HG02763 (cell line): ENCODE measurements at regions not wholly inside any gene's neighbourhood (a gene's known extent, or its start where the extent isn't known, plus 50 kb on each side); places are given as distances from the start of the nearest gene placed in this dataset.

Experiments used
- ATAC-seq: cut with Tn5 transposase; IDR thresholded peaks from one replicate; pipeline ENCODE4 v1.9.1; 2021; ENCODE audit warnings: mild to moderate bottlenecking, moderate library complexity; ENCODE audit not compliant: unreplicated experiment

DNA sequence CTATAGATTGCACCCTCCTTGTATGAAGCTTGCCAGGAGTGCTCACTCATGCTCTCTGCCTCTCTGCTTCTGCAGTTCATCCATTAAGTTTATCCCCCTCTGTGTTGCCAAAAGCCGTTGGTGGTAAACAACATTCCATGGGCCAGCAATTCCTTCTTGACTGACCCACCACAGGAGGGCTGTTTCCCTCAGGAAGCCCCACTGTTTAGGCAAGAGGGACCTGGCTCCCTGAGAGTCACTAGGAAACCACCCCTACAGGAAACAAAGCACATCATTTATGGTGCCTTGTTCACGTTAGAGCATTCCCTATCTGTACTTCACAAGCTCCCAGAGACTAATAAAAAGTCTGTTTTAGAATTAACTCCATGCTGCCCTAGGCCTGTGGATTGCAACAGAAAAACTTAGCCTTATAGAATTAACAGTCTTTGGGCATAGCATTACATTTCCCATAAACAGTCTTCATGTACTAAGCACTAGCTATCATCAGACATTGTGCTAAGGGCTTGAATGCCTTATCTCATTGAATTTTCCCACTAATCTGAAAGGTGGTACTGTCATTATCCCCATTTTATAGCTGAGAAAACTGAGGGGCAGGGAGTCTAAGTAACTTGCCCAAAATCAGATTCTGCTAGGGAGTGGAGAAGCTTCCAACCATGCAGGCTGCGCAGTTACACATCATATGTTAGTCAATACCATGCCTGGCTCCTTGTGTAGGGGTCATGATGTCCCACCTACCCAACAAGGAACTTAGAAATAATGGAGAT lies 149.9 kb downstream of the SHQ1 start:
- no peak for ATAC-seq

DNA sequence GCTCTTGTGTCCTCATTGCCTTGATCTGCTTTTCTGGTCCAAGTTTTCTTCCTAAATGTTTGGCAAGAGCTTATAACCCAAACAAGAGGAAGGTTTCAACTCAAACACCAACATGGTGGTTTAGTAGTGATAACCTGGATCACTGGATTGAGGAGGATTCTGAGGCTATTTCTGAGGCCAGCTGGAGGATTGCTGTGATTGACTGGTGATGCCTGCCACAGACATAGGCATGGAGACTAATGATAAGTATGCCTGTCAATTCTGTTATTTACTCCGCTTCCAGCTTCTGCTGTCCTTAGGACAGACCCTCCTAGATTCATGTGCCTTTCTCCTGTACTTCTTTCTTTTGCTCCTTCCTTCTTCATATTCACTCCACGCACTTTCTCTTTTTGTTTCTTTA lies 150.5 kb downstream of the SHQ1 start:
- ATAC-seq: no peak

DNA sequence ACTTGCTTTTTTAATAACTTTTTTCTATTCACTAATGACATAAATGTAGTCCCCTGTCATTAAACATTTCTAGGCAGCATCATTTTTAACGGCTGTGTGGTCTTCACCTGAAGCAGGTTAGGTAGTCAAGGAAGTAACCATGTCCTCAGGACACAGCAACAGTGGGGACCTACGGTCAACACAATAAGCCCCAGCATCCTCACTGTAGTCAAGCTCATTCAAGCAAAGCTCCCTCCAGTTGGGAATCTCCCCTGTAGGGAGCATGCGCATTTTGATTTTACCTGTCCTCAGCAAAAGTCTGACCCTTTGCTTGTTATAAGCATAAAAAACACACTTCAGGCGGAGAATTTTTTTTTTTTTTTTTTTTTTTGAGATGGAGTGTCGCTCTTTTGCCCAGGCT lies 151.4 kb downstream of the SHQ1 start:
- ATAC-seq: no peak

DNA sequence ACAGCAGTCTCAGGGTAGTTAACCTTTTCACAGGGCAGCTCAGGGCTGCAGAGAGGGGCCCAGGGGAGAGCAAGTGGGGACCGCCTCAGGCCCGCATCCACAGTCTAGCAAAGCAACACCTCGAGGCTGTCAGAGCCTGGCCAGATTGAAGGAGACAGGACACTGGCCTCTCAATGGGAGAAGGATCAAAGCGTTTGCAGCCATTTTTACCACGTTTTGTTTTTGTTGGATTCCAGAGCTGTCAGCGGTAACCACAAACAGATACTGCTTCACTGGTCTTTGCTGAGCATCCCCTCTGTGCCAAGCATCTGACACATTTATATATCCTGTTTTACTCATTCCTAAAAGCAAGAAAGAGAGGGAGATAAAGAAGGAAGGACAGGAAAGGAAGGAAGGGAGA lies 153.8 kb downstream of the SHQ1 start:
- no peak for ATAC-seq

DNA sequence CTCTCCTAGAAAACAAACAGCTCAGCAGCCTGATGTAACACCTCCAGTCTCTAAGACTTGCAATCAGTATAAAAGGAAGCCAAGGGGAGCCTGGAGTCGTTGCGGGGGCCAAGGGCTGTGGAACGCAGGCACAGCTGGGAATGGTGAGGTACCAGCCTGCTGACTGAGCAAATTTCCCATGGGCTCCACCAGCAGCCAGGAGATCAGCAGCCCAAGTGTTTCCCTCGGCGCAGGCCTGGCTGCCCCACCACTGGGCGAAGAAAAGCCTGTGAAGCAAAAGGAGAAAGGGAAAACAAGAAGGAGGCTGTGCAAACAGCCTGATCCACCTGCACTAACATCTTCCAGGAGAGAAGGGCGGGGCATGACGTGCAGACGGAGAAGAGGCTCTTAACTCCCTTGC lies 155.3 kb downstream of the SHQ1 start:
- ATAC-seq: no peak

DNA sequence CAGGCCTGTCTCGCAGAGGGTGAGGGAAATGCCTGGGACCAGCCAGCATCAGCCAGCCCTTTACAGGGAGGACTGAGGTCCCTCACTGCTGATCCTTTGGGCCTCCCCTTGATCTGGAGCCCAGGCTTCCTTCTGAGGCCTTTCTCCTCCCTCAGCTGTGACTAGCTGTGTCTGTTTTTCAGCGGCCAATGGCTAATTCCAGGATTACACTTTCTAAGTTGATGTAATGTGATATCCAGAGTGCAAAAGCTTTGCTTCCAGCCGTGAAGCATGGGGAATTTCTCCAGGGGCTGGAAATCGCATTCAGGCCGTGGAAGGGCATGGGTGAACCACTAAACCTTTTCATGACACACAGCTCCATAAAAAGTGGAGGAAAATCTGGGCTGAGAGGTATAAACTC lies 157.6 kb downstream of the SHQ1 start:
- no peak for ATAC-seq

DNA sequence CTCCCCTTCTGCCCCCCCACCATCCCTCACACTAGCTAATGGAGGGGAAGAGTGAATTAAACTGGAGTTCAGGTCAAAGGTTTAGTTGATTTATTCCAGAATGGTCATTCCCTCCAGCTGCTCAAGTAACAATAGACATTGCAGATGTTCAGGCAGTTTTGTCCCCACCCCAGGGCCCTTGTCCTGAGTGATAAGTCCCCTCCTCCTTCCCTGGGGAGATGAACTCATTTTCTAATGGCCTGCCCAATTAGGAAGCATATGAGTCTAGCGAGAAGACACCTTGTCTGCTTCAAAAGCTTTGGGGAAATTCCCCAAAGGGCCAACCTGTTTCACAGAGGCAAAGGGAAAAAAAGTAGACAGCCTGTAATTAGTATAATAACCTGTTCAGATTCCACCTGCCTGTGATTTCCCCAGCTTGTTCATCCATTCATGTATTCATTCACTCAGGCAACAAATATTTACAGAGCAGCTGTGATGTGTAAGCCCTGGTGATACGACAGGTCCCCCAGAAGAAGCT lies 165.3 kb downstream of the SHQ1 start:
- ATAC-seq: peak; percentile 56

DNA sequence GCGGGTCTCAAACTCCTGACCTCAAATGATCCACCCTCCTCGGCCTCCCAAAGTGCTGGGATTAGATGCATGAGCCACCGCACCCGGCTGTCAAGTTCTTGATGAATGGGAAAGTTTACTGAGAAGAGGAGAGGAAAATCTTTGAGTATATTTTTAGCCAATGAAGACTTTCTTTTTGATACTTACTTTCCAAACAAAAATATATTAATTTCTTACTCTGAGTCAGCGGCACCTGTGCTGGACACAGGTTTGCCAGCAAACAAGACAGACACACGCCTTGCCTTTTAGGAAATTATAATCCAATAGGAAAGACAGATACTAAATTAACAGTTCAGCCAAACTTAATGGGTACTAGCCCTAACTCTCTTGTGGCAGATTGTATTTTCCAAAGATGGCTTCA lies 166.6 kb downstream of the SHQ1 start:
- ATAC-seq: no peak

DNA sequence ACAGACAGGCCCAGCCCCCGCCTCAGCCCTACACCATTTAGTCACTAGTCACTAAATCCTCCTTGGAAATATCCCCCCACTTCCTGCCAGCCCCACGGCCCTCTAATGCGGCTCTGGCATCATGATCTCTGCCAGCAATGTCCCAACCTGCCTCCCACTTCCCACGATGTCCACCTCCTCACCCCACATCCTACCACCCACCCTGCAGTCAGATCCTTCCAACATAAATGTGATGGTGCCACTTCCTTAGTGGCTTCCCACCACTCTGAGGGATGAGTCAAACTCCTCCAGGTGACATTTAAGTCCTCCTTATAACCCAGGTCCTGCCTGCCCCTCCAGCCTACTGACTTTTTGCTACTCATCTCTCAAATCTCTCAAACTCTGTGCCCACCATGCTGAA lies 167.5 kb downstream of the SHQ1 start:
- ATAC-seq: no peak

DNA sequence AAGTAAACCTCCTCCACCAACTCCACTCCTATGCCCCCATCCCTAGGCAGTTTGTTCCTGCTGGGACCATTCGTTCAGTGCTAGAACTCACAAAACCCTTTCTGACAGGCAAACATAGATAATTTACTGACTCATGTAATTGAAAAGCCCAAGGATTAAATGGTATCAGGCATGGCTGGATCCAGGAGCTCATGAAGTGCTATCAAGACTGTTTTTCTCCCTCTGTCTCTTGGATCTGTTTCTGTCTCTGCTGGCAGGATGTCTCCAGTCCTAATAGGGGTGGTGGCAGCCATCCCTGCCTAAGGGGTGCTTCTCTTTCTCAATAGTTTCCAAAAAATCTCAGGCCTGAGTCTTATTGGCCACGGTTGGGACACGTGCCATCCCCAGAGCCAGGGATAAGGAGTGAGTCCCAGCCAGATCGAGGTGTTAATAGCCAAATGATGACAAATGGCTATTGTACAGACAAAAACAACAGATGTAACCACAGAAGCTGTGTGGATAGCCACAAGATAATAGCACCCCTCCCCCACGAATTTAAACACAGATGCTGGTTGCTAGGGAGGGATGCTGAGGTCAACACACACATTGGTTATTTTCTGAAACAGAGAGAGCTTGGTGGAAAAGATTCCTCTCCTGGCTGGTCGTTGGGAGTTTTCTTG lies 168.6 kb downstream of the SHQ1 start:
- no peak for ATAC-seq

DNA sequence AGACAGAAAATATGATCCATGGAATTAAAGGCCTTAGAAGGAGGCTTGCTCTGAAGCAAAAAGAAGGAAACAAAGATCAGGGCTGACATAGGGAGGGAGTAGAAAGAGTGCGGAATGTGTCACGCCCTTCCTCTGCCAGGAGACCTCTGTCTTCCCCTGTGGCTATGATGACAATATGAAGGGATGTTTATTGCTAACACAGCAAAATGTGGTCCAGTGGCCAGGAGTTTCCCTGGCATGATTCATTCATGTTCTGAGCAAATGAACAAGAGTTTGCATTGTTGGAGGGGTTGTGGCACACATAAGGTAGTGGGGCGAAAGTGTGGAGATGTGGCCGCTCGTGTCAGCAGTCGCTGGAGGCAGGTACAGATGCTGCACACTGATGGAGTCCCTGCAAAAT lies 169.4 kb downstream of the SHQ1 start:
- ATAC-seq: no peak

DNA sequence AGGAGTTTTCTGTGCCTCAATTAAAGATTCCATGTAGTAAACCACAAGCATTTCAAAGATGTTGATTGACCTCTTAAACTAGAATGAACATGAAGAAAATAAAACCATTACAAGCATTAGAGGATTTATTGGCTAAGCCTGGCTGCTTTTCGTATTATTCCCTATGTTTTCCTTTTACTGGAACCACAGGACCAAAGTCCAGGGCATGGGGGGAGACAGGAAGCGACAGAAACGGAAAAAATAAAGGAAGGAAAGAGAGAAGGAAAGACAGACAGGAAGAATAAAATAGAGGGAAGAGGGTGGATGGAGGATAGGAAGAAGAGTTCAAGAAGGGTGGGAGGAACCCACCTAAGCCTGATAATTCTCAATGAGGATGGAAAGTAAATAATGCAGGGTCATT lies 169.9 kb downstream of the SHQ1 start:
- no peak for ATAC-seq

DNA sequence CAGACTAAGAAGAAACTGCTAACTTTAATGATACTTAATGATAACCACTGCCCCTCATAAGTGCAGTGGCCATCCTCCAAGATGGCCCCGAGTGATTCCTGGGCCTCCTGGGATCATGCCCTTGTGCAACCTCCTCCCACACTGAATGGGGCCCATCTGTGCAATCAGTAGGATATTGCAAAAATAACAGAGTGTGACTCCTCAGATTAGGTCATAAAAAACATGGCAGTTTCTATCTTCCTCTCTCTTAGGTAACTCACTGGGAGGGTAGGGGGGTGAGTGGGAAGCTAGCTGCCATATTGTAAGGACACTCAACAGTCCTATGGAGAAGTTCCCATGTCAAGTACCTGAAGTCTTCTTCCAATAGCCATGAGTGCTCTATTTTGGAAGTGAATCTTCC lies 173.0 kb downstream of the SHQ1 start:
- ATAC-seq: no peak

DNA sequence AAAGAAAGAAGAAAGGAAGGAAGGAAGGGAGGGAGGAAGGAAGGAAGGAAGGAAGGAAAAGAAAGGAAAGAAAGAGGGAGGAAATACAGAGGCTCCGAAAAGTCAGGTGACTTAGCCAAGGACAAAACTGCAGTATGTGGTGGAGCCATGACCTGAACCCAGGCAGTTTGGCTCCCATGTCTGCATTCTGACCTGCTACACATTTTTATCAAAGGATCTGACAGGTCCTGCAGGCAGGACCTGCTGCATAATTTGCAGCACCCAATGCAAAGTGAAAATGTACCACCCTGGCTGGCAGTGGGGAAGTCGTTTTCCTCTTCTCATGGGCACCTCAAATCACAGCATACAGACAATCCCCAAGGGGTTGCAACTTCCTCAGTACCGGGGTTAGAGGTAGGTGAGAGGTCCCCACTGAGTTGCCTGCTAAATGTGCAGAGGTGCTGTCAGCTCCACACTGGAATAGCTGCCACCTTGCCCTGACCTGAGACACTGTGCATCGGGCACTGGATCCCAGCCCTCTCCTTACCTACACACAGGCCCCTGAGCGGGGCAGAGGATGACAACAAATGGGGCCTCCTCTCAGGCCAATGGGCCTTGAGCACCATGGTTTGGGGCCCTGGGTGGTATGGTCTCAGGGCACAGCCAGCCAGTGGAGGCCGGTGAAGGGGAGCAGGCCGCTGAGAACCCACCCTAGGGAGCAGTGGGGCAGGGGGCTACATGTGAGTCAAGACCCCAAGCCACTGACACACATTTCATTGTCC lies 175.1 kb downstream of the SHQ1 start:
- ATAC-seq: no peak

DNA sequence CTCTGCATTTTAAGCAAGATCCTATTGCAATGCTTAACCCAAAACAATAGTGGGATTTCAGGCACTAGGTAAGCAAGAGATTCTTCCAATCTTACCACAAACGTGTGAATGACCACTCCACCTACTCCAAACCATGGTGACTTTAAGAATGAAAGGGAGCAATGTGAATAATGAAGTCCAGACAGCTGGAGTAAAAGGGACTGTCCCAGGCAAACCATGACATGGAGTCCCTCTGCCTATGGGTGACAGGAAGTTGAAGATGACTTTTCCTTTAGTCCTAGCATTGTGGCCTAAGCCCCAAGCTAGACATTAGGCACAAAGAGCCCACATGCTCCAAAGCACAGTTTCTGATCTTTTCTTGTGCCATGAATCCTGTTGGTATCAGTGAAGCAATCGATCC lies 179.0 kb downstream of the SHQ1 start:
- no peak for ATAC-seq

DNA sequence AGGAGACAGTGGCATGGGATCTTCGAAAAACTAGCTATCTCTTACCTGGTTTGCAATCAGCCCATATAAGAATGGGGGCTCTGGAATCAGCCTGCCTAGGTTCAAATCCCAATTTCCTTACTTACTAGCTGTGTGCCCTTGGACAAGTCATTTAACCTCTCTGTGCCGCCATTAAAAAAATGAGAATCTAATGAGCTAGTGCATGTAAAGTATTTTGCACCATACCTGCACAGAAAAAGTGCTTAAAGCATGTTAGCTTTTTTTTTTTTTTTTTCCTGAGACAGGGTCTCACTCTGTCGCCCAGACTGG lies 181.8 kb downstream of the SHQ1 start:
- ATAC-seq: no peak

DNA sequence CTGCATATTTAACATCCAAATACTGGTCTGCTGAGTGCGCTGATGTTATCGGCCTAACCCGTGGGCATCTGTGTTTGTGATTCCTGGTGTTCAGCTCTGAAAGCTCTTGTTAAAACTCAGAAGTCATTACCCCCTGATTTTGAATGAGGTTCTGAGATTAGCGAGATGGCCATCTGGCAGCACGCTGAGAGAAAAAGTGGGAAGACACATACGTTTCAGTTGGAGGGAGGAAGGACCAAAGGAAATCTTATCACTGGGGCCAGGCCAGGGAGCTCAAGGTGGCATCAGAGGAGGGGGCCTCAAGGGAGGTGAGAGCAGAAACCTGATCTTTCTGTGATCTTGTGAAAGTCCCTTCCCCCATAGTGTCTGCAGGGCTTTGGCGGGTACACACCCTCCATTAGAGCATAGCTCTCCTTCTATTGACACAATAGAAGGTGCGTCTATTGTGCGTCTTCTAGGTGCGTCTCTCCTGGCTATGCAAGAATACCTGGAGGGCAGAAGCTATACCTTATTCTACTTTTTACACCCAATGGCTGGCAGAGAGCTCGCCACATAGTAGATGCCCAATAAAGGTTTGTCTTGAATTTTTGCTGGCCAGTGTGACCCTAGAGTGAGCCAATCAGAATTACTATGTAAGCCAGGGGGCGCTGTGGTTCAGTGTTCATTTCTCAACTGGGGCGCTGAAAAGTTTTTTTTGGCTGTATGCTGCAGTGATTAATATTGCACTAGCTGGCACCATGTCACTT lies 182.4 kb downstream of the SHQ1 start:
- no peak for ATAC-seq

DNA sequence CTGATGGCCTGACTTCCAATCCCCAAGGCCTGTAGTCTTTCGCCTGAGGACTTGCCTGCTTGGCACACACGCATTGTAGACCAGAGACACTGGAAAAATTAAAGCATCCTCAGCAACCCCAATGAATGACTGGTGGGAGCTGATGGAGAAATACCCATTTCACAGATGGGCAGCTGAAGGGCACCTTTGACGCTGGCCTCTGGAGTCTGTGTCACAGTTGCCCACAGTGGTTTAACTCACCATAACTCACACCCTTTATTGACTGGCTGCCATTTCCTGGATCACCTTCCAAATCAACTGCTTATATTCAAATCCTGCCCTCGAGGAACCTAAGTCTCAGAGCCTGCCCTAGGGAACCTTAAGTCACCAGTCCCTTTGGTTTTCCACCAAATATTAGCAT lies 183.1 kb downstream of the SHQ1 start:
- ATAC-seq: no peak

DNA sequence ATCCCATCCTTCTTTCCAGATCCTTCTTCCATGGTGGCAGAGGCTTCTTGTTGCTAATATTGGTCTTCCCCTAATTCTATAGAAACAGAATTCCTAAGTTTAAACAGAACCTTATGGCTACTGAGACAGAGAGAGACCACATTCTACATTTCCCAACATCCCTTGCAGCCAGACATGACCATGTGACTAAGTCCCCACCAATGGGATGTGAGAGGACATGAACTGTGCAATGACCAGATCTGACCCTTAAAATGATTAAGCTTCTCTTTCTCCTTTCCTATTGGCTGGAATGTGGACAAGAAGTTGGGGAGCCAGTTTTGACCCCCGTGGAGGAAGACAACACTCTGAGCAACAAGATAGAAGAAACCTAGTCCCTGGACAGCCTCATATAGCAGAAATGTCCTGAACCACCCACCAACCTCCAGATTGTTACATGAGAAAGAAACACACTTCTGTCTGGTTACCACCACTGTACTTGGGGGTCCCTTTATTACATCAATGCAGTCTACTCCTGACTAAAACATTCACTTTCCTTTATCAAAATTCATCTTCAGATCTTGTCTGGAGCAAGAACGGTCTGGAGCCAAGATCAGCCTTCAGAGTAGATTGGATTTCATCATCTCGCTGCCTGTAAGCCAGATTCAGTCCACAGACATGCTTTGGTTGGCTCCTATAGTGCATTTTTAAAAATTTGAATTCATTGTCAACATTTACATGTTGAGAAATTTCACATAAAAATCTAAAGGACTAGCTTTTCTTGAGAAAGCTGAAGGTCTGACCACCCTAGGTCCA lies 183.9 kb downstream of the SHQ1 start:
- no peak for ATAC-seq

DNA sequence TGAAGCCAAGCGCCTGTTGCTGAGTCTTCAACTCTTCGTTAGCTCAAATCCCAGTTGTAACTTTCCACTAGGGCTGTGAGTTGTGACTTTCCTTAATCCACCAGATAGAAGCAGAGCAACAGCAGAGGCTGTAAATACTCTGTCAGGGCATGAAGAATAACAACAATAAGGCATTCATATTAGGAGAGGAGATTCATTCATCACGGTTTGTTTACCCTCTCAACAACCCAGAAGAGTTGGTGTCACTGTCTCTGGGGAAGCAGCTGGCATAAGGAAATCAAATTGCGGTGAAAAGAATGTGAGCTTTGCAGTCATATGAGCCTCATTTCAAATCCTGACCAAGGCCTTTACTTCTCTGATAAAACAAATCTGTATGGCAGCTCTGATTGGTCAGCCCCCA lies 184.8 kb downstream of the SHQ1 start:
- no peak for ATAC-seq

DNA sequence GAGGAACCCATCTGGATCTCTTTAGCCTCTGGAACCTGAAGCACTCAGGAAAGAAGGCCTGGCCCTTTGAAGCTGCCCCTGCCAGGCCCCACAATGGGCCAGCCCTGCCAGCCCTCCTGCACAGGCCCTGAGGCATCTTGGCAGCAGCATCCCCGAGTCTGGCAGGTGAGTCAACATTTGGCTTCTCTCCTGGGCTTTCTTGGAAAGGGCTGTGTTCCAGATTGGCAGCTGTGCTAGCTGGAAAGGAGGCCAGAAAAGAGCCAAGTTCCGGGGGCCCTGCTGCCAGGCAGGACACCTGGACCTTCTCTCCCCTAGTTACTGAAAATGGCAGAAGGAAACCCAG lies 187.2 kb downstream of the SHQ1 start:
- no peak for ATAC-seq
